Stimulated activated CD8-positive, alpha-beta memory T cell treated with anti-CD3 and anti-CD28 coated beads, Interleukin-7, amount 100 ng/mL, for 48 hours (primary cell): ENCODE measurements at regions not wholly inside any gene's neighbourhood (a gene's known extent, or its start where the extent isn't known, plus 50 kb on each side); places are given as distances from the start of the nearest gene placed in this dataset.
"Not testable (repeated sequence)": the region's sequence is repeated elsewhere in the genome, so short reads cannot be mapped to it uniquely, and the experiment has no call there.

ENCODE experiments used
- DNase-seq, 2 donors: peaks; one replicate each; pipeline ENCODE4 v3.0.0-alpha.2; 2020; ENCODE audit warnings: low read depth in 1 of 2; ENCODE audit errors: extremely low read depth in 1 of 2

- DNase-seq, result no peak
These were observed 137.5 kb downstream of the FAM76B start for GRCh38 chr11:95652002-95652472.

- DNase-seq, result no peak
These were observed 139.3 kb downstream of the FAM76B start for GRCh38 chr11:95650276-95650675.

- no peak for DNase-seq
These were observed 141.7 kb downstream of the FAM76B start for GRCh38 chr11:95647871-95648270.

GRCh38 chr11:95647355-95647754 lies 142.2 kb downstream of the FAM76B start:
- DNase-seq, result no peak

- DNase-seq, result no peak
These were observed 148.1 kb downstream of the FAM76B start for GRCh38 chr11:95641495-95641894.

GRCh38 chr11:95638501-95638900 lies 151.1 kb downstream of the FAM76B start:
- DNase-seq, result no peak

- DNase-seq, result no peak
These were observed 164.2 kb downstream of the FAM76B start for GRCh38 chr11:95625164-95625900.

GRCh38 chr11:95616256-95616804 lies 173.3 kb downstream of the FAM76B start:
- DNase-seq, result no peak

- no peak for DNase-seq
These were observed 177.8 kb downstream of the FAM76B start for GRCh38 chr11:95611827-95612226.

GRCh38 chr11:95610185-95610584 lies 179.4 kb downstream of the FAM76B start:
- not testable (repeated sequence) for DNase-seq

GRCh38 chr11:95608093-95608492 lies 181.5 kb downstream of the FAM76B start:
- no peak for DNase-seq

- DNase-seq, result no peak
These were observed 182.8 kb downstream of the FAM76B start for GRCh38 chr11:95606824-95607223.

- no peak for DNase-seq
These were observed 184.2 kb downstream of the FAM76B start for GRCh38 chr11:95605271-95605940.

GRCh38 chr11:95599959-95600586 lies 189.5 kb downstream of the FAM76B start:
- peak; percentile 14 to 17 for DNase-seq

- no peak for DNase-seq
These were observed 193.6 kb downstream of the FAM76B start for GRCh38 chr11:95595973-95596489.

- DNase-seq, result no peak
These were observed 194.0 kb downstream of the FAM76B start for GRCh38 chr11:95595541-95595940.

GRCh38 chr11:95593111-95593510 lies 196.5 kb downstream of the FAM76B start:
- DNase-seq, result no peak

GRCh38 chr11:95592471-95592870 lies 197.1 kb downstream of the FAM76B start:
- no peak for DNase-seq

- DNase-seq, result no peak
These were observed 199.5 kb downstream of the FAM76B start for GRCh38 chr11:95589893-95590612.

- no peak for DNase-seq
These were observed 200.8 kb downstream of the FAM76B start for GRCh38 chr11:95588821-95589220.

- DNase-seq, result no peak
These were observed 202.9 kb downstream of the FAM76B start for GRCh38 chr11:95586661-95587060.
